COLO668 (cell line): ENCODE measurements at regions not wholly inside any gene's neighbourhood (a gene's known extent, or its start where the extent isn't known, plus 50 kb on each side); places are given as distances from the start of the nearest gene placed in this dataset.
"Not testable (repeated sequence)": the region's sequence is repeated elsewhere in the genome, so short reads cannot be mapped to it uniquely, and the experiment has no call there.

ENCODE experiments used
- DNase-seq: peaks from one replicate; lab custom pipeline; 2025; ENCODE audit not compliant: unreplicated experiment; lab: John Stamatoyannopoulos, UW

GRCh38 chr11:25612806-25613205 is 719.1 kb upstream of the ANO3 start:
- DNase-seq, result no peak

GRCh38 chr11:25613451-25613850 is 718.5 kb upstream of the ANO3 start:
- no peak for DNase-seq

- no peak for DNase-seq
These were observed 718.1 kb upstream of the ANO3 start for GRCh38 chr11:25613865-25614264.

GRCh38 chr11:25615069-25615468 is 716.9 kb upstream of the ANO3 start:
- DNase-seq, result no peak

- DNase-seq, result no peak
These were observed 716.1 kb upstream of the ANO3 start for GRCh38 chr11:25615841-25616240.

- DNase-seq, result no peak
These were observed 706.8 kb upstream of the ANO3 start for GRCh38 chr11:25625094-25625493.

GRCh38 chr11:25628030-25628429 is 703.9 kb upstream of the ANO3 start:
- no peak for DNase-seq

GRCh38 chr11:25633230-25633629 is 698.7 kb upstream of the ANO3 start:
- no peak for DNase-seq

GRCh38 chr11:25649220-25649619 is 682.7 kb upstream of the ANO3 start:
- not testable (repeated sequence) for DNase-seq

- no peak for DNase-seq
These were observed 681.6 kb upstream of the ANO3 start for GRCh38 chr11:25650319-25650718.

GRCh38 chr11:25655636-25656035 is 676.3 kb upstream of the ANO3 start:
- no peak for DNase-seq

GRCh38 chr11:25658916-25659315 is 673.0 kb upstream of the ANO3 start:
- DNase-seq, result no peak

- no peak for DNase-seq
These were observed 672.2 kb upstream of the ANO3 start for GRCh38 chr11:25659706-25660105.

GRCh38 chr11:25667871-25668270 is 664.1 kb upstream of the ANO3 start:
- DNase-seq, result no peak

- DNase-seq, result no peak
These were observed 640.0 kb upstream of the ANO3 start for GRCh38 chr11:25691959-25692358.

- no peak for DNase-seq
These were observed 629.5 kb upstream of the ANO3 start for GRCh38 chr11:25702417-25702816.

- DNase-seq, result no peak
These were observed 621.0 kb upstream of the ANO3 start for GRCh38 chr11:25710975-25711374.

GRCh38 chr11:25727944-25728343 is 604.0 kb upstream of the ANO3 start:
- DNase-seq, result no peak

GRCh38 chr11:25730230-25730629 is 601.7 kb upstream of the ANO3 start:
- no peak for DNase-seq

GRCh38 chr11:25733777-25734176 is 598.2 kb upstream of the ANO3 start:
- no peak for DNase-seq

GRCh38 chr11:25734591-25735211 is 597.2 kb upstream of the ANO3 start:
- DNase-seq, result no peak

- no peak for DNase-seq
These were observed 594.8 kb upstream of the ANO3 start for GRCh38 chr11:25737071-25737675.

- no peak for DNase-seq
These were observed 590.0 kb upstream of the ANO3 start for GRCh38 chr11:25741886-25742285.
